SK-N-SH treated with all-trans-retinoic acid at 6 μM for 48 hours (cell line): ENCODE measurements at regions not wholly inside any gene's neighbourhood (a gene's known extent, or its start where the extent isn't known, plus 50 kb on each side); places are given as distances from the start of the nearest gene placed in this dataset.

Experiments used
- ESRRG ChIP-seq: fragments of 250-450 bp; sonication (Bioruptor Pico); IDR thresholded peaks from 2 replicates; pipeline ENCODE4 v1.6.1; 2021; ENCODE audit warnings: mild to moderate bottlenecking
- SNAI2 ChIP-seq: fragments of 250-450 bp; sonication (Bioruptor Pico); IDR thresholded peaks from 2 replicates; pipeline ENCODE4 v1.5.0; 2020; ENCODE audit warnings: mild to moderate bottlenecking, moderate library complexity
- TOX ChIP-seq: fragments of 250-450 bp; sonication (Bioruptor Pico); IDR thresholded peaks from 2 replicates; pipeline ENCODE4 v1.8.0; 2021; ENCODE audit warnings: mild to moderate bottlenecking, moderate library complexity, borderline replicate concordance
- ZFP30 ChIP-seq: fragments of 450-650 bp; formaldehyde crosslinking; IDR thresholded peaks from 2 replicates; pipeline ENCODE4 v1.5.0; 2022; ENCODE audit warnings: mild to moderate bottlenecking, moderate library complexity

GRCh38 chr12:34345801-34346200 is 323.5 kb downstream of the ALG10 start:
- TF ChIP-seq SNAI2 (CRISPR knock-in tag) (no peak), ZFP30 (CRISPR knock-in tag) (no peak), TOX (CRISPR knock-in tag) (no peak), ESRRG (no peak)
